KOPT-K1 (cell line): ENCODE measurements at regions not wholly inside any gene's neighbourhood (a gene's known extent, or its start where the extent isn't known, plus 50 kb on each side); places are given as distances from the start of the nearest gene placed in this dataset.
"Not testable (repeated sequence)": the region's sequence is repeated elsewhere in the genome, so short reads cannot be mapped to it uniquely, and the experiment has no call there.

Experiments used
- H3K27ac ChIP-seq: fragments of 200-600 bp; sonication (generic); 2 replicates; pipeline ENCODE4 v1.5.1; 2016; ENCODE audit warnings: antibody characterized with exemption, mild to moderate bottlenecking, low read depth, low read length; ENCODE audit not compliant: poor library complexity, severe bottlenecking
- H3K36me3 ChIP-seq: fragments of 200-600 bp; sonication (generic); 2 replicates; pipeline ENCODE4 v1.5.1; 2017; ENCODE audit warnings: antibody characterized with exemption, mild to moderate bottlenecking, low read length, moderate library complexity; ENCODE audit not compliant: insufficient read depth
- H3K9me3 ChIP-seq: fragments of 200-600 bp; sonication (generic); 2 replicates; pipeline ENCODE4 v1.5.1; 2017; ENCODE audit warnings: antibody characterized with exemption, low read length, mild to moderate bottlenecking; ENCODE audit not compliant: insufficient read depth, poor library complexity, severe bottlenecking

- H3K36me3 ChIP-seq, H3K9me3 ChIP-seq, H3K27ac ChIP-seq: not testable (repeated sequence)
These were observed 652.4 kb upstream of the CHD1 start for GRCh38 chr5:99581204-99581603.

GRCh38 chr5:99562937-99563627 lies 634.3 kb upstream of the CHD1 start:
- H3K27ac ChIP-seq, H3K36me3 ChIP-seq, H3K9me3 ChIP-seq: not testable (repeated sequence)

GRCh38 chr5:99553211-99553810 lies 624.5 kb upstream of the CHD1 start:
- Histone ChIP-seq H3K27ac (no peak overlapping the region), H3K36me3 (no peaks in the 10 kb centered on the region), H3K9me3 (no peaks in the 10 kb centered on the region)

GRCh38 chr5:99544356-99544755 lies 615.5 kb upstream of the CHD1 start:
- Histone ChIP-seq H3K9me3 (no peaks in the 10 kb centered on the region), H3K36me3 (no peaks in the 10 kb centered on the region), H3K27ac (no peak overlapping the region)

GRCh38 chr5:99543841-99544240 lies 615.0 kb upstream of the CHD1 start:
- no peaks in the 10 kb centered on the region for H3K9me3 ChIP-seq
- H3K36me3 ChIP-seq, result no peaks in the 10 kb centered on the region
- no peak overlapping the region for H3K27ac ChIP-seq

- H3K9me3 ChIP-seq, H3K36me3 ChIP-seq, H3K27ac ChIP-seq: not testable (repeated sequence)
These were observed 605.4 kb upstream of the CHD1 start for GRCh38 chr5:99534241-99534640.

GRCh38 chr5:99521666-99522065 lies 592.9 kb upstream of the CHD1 start:
- H3K36me3 ChIP-seq, H3K27ac ChIP-seq, H3K9me3 ChIP-seq: not testable (repeated sequence)

- H3K36me3 ChIP-seq, H3K27ac ChIP-seq, H3K9me3 ChIP-seq: not testable (repeated sequence)
These were observed 587.2 kb upstream of the CHD1 start for GRCh38 chr5:99515864-99516490.

GRCh38 chr5:99510237-99510866 lies 581.5 kb upstream of the CHD1 start:
- not testable (repeated sequence) for H3K36me3 ChIP-seq, H3K9me3 ChIP-seq

GRCh38 chr5:99509064-99509463 lies 580.3 kb upstream of the CHD1 start:
- not testable (repeated sequence) for H3K36me3 ChIP-seq, H3K27ac ChIP-seq, H3K9me3 ChIP-seq

More at GRCh38 chr5:99510237-99510866, 581.5 kb upstream of the CHD1 start:
- H3K27ac ChIP-seq, result not testable (repeated sequence)

- not testable (repeated sequence) for H3K36me3 ChIP-seq, H3K9me3 ChIP-seq, H3K27ac ChIP-seq
These were observed 566.6 kb upstream of the CHD1 start for GRCh38 chr5:99495456-99495855.

GRCh38 chr5:99478450-99478849 lies 549.6 kb upstream of the CHD1 start:
- not testable (repeated sequence) for H3K27ac ChIP-seq, H3K36me3 ChIP-seq, H3K9me3 ChIP-seq

- not testable (repeated sequence) for H3K9me3 ChIP-seq, H3K36me3 ChIP-seq, H3K27ac ChIP-seq
These were observed 544.5 kb upstream of the CHD1 start for GRCh38 chr5:99473328-99473727.

GRCh38 chr5:99471726-99472125 lies 542.9 kb upstream of the CHD1 start:
- not testable (repeated sequence) for H3K27ac ChIP-seq, H3K36me3 ChIP-seq, H3K9me3 ChIP-seq

- not testable (repeated sequence) for H3K27ac ChIP-seq, H3K36me3 ChIP-seq, H3K9me3 ChIP-seq
These were observed 542.4 kb upstream of the CHD1 start for GRCh38 chr5:99471178-99471577.

- not testable (repeated sequence) for H3K9me3 ChIP-seq, H3K36me3 ChIP-seq, H3K27ac ChIP-seq
These were observed 541.8 kb upstream of the CHD1 start for GRCh38 chr5:99470636-99471035.
